ENCODE measurements at regions not wholly inside any gene's neighbourhood (a gene's known extent, or its start where the extent isn't known, plus 50 kb on each side); places are given as distances from the start of the nearest gene placed in this dataset.
"Not testable (repeated sequence)": the region's sequence is repeated elsewhere in the genome, so short reads cannot be mapped to it uniquely, and the experiment has no call there.

GRCh38 chr12:131286301-131286700 is 332.6 kb downstream of the ADGRD1 start:
- H3K14ac ChIP-seq (ENCODE audit: insufficient read length); H3K23ac ChIP-seq (ENCODE audit: insufficient read length); H3K36me3 ChIP-seq (ENCODE audit: control insufficient read depth in 2 of 4, insufficient read depth in 4 of 4, low read length in 3 of 4); H2AFZ ChIP-seq (ENCODE audit: low read length); H4K20me1 ChIP-seq (replicated peaks in 1 of 2; ENCODE audit: control insufficient read depth in 1 of 2, insufficient read depth in 2 of 2, low read length in 2 of 2); H3K79me1 ChIP-seq (ENCODE audit: low read depth, low read length); H3K4ac ChIP-seq (replicated peaks; ENCODE audit: insufficient read length, low read depth, low read length); H2BK15ac ChIP-seq (ENCODE audit: low read length); H3K23me2 ChIP-seq (ENCODE audit: low read depth, low read length); H3K56ac ChIP-seq (replicated peaks; ENCODE audit: insufficient read length, low read depth, low read length); H4K5ac ChIP-seq (ENCODE audit: insufficient read length, low read depth, low read length); H2BK12ac ChIP-seq (ENCODE audit: low read depth, low read length); H3K4me1 ChIP-seq (replicated peaks in 1 of 4; ENCODE audit: control insufficient read depth in 3 of 4, insufficient read depth in 4 of 4, low read length in 3 of 4); H3K4me3 ChIP-seq (ENCODE audit: extremely low read depth in 1 of 4, insufficient read depth in 2 of 4, low read depth in 3 of 4, low read length in 4 of 4); H2BK5ac ChIP-seq (ENCODE audit: low read depth, low read length); H3K79me2 ChIP-seq (ENCODE audit: control insufficient read depth in 1 of 2, insufficient read depth in 2 of 2, low read length in 2 of 2); H2AK5ac ChIP-seq (ENCODE audit: low read depth, low read length); POLR2A ChIA-PET (ENCODE audit: partially characterized antibody); CTCF ChIA-PET (ENCODE audit: partially characterized antibody); H3K18ac ChIP-seq (ENCODE audit: extremely low read depth, low read length); H3K27me3 ChIP-seq (replicated peaks in 1 of 4; ENCODE audit: control insufficient read depth in 3 of 4, extremely low read depth in 1 of 4, insufficient read depth in 3 of 4, low read length in 3 of 4); H3K27ac ChIP-seq (ENCODE audit: low read depth, low read length); H3K9me3 ChIP-seq (ENCODE audit: insufficient read depth in 2 of 2, low read depth in 1 of 2, low read length in 1 of 2); H4K8ac ChIP-seq (ENCODE audit: extremely low read depth, insufficient read depth, low read length); H2BK20ac ChIP-seq (ENCODE audit: low read length); H4K91ac ChIP-seq (replicated peaks; ENCODE audit: insufficient read length, low read length); H2BK120ac ChIP-seq (replicated peaks; ENCODE audit: low read depth, low read length); H3K4me2 ChIP-seq (ENCODE audit: insufficient read depth in 1 of 2, low read depth in 2 of 2, low read length in 2 of 2); H3K9ac ChIP-seq (replicated peaks in 1 of 4; ENCODE audit: extremely low read depth in 1 of 4, low read depth in 3 of 4, low read length in 3 of 4): not testable (repeated sequence)
- FAIRE-seq (peak; percentile 71), DNase-seq (ENCODE audit: low read depth in 1 of 2, low spot score in 2 of 2) (peak in 1 of 2 experiments; percentile 42)
- 76% methylated on average over 8 of the region's 24 CpGs; no CpG with 5 or more reads in 1 of the 2 experiments for WGBS, 2 experiments (ENCODE audit: extremely low coverage in 1 of 2, insufficient coverage in 1 of 2, insufficient read length in 1 of 2, insufficient replicate concordance in 2 of 2, low coverage in 1 of 2, low lambda C conversion rate in 2 of 2, missing lambda C conversion rate in 1 of 2)

Data from H1 (cell line).